Ishikawa (cell line): ENCODE measurements at regions not wholly inside any gene's neighbourhood (a gene's known extent, or its start where the extent isn't known, plus 50 kb on each side); places are given as distances from the start of the nearest gene placed in this dataset.

Experiments used
- CEBPB ChIP-seq: IDR thresholded peaks from 2 replicates; pipeline ENCODE4 v1.6.1; 2012
- CREB1 ChIP-seq: IDR thresholded peaks from 2 replicates; pipeline ENCODE4 v1.6.1; 2012; ENCODE audit warnings: low read depth
- EGR1 ChIP-seq: IDR thresholded peaks from 2 replicates; pipeline ENCODE4 v1.6.1; 2012
- EP300 ChIP-seq: IDR thresholded peaks from 2 replicates; pipeline ENCODE4 v1.6.1; 2012; ENCODE audit warnings: borderline replicate concordance
- FOXM1 ChIP-seq: IDR thresholded peaks from 2 replicates; pipeline ENCODE4 v1.6.1; 2012; ENCODE audit warnings: low read depth, borderline replicate concordance
- MAX ChIP-seq: IDR thresholded peaks from 2 replicates; pipeline ENCODE4 v1.6.1; 2012
- NFIC ChIP-seq: IDR thresholded peaks from 2 replicates; pipeline ENCODE4 v1.6.1; 2012
- RAD21 ChIP-seq: IDR thresholded peaks from 2 replicates; pipeline ENCODE4 v1.6.1; 2012; ENCODE audit warnings: low read depth
- REST ChIP-seq: IDR thresholded peaks from 2 replicates; pipeline ENCODE4 v1.6.1; 2012; ENCODE audit warnings: low read depth, mild to moderate bottlenecking
- TAF1 ChIP-seq: IDR thresholded peaks from 2 replicates; pipeline ENCODE4 v1.6.1; 2012; ENCODE audit warnings: low read depth, mild to moderate bottlenecking
- TCF12 ChIP-seq: IDR thresholded peaks from 2 replicates; pipeline ENCODE4 v1.6.1; 2012; ENCODE audit warnings: low read depth
- TEAD4 ChIP-seq: IDR thresholded peaks from 2 replicates; pipeline ENCODE4 v1.6.1; 2012
- USF1 ChIP-seq: IDR thresholded peaks from 2 replicates; pipeline ENCODE4 v1.6.1; 2012
- YY1 ChIP-seq: IDR thresholded peaks from 2 replicates; pipeline ENCODE4 v1.6.1; 2012; ENCODE audit warnings: low read depth
- ZBTB7A ChIP-seq: IDR thresholded peaks from 2 replicates; pipeline ENCODE4 v1.6.1; 2012; ENCODE audit warnings: low read depth

GRCh38 chr6:87897663-87898062 is 150.0 kb upstream of the SPACA1 start:
- TF ChIP-seq EP300 (no peak), CEBPB (no peak), CREB1 (no peak), REST (no peak), MAX (no peak), RAD21 (no peak), YY1 (no peak), TCF12 (no peak), USF1 (no peak), FOXM1 (no peak), TEAD4 (no peak), ZBTB7A (no peak), EGR1 (no peak), TAF1 (no peak), NFIC (no peak)

GRCh38 chr6:87897013-87897412 is 150.6 kb upstream of the SPACA1 start:
- no peak for TF ChIP-seq MAX
- TF ChIP-seq EGR1, result no peak
- TF ChIP-seq CEBPB, result no peak
- no peak for TF ChIP-seq EP300
- no peak for TF ChIP-seq TAF1
- TF ChIP-seq FOXM1, result no peak
- no peak for TF ChIP-seq USF1
- TF ChIP-seq ZBTB7A, result no peak
- TF ChIP-seq NFIC, result no peak
- TF ChIP-seq TCF12, result no peak
- no peak for TF ChIP-seq CREB1
- no peak for TF ChIP-seq YY1
- no peak for TF ChIP-seq RAD21
- no peak for TF ChIP-seq REST
- TF ChIP-seq TEAD4, result no peak

GRCh38 chr6:87887266-87887665 is 160.4 kb upstream of the SPACA1 start:
- TF ChIP-seq MAX (no peak), REST (no peak), YY1 (no peak), EP300 (no peak), EGR1 (no peak), USF1 (no peak), CREB1 (no peak), NFIC (no peak), TAF1 (no peak), RAD21 (no peak), CEBPB (no peak), TCF12 (no peak), TEAD4 (no peak), FOXM1 (no peak), ZBTB7A (no peak)
